ENCODE measurements at regions not wholly inside any gene's neighbourhood (a gene's known extent, or its start where the extent isn't known, plus 50 kb on each side); places are given as distances from the start of the nearest gene placed in this dataset.
"Not testable (repeated sequence)": the region's sequence is repeated elsewhere in the genome, so short reads cannot be mapped to it uniquely, and the experiment has no call there.

DNA sequence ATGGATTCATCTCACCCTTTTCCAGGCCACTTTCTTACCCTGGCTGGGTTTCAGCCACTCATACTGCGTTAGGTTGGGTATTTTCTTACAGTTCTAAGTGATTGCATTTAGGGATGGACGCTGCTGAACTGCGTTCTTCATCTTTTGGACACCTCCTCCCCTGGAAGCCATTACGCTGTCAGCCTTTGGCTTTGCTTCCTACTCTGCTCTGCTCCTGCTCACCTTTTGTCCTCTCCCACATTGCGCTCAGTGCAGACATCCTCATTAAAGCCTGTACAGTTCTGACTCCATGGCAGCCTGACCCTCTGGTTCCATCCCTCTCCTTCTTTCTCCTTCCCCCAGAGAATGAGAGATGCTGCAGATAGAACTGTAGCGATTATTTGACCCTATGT is 108.9 kb downstream of the SRGAP2 start:
- not testable (repeated sequence) for H3K27ac ChIP-seq

DNA sequence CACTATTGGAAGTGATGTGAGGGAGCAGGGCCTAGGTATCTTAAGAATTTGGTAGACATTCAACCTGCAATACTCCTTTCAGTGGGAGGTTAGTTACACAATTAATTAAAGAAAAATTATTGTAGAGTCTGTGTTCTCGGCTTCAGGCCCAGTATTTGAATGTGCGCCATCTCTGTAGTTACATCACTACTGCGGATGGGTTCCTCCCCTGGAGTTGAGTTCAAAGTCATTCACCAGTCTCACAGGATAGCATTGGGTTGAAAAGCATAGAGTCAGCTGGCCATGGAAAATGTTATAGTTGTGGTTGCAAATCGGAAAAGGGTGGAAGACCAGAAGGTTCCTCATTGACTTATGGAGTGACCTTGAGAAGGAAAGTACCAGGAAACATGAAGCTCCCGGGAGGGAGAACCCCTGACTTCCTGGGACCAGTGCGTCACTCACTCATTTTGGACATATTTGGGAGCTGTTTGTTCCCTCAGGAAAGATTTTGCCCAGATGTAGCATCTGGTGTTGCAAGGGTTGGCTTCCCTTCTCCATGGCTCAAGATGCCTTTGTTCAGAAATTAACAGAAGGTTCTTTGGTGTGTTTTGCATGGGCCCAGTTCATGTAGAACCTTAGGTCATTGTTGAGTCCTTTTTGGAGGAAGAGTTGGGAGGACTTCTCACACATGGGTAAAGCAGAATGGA is 111.8 kb downstream of the SRGAP2 start:
- H3K27ac ChIP-seq: not testable (repeated sequence)

GRCh38 chr1:206316901-206317300 is 113.6 kb downstream of the SRGAP2 start:
- H3K27ac ChIP-seq: not testable (repeated sequence)

DNA sequence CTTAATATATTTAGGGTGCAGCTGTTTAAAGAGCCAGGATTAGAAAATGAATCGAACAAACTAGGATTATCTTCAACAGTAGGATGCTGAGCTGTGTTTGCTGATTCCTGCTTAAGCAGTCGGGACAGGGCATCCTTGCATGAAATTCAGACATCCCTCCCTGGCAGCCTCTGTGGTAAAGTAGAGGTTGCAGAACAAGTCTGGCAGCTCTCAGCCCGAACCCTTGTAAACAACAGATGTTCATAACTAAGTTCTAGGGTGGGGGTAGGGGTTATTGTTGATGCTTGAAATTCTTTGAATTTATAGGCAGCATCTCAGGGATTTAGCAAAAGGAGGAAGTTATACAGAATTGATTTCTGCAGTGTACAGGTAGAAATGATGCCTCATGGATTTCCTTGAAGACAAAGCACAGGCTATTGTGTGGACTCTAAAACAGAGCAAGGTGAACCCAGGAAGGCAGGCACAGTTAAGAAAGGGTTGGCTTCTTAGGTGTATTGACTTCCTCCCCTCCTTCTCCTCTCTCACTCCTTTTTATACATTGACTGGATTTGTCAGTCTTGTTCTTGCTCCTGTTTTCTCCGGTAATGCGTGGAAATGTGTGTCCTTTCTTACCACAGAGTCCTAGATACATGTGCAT is 114.7 kb downstream of the SRGAP2 start:
- not testable (repeated sequence) for H3K27ac ChIP-seq

- H3K27ac ChIP-seq: not testable (repeated sequence)
Measured at GRCh38 chr1:206320227-206320626, 116.9 kb downstream of the SRGAP2 start.

DNA sequence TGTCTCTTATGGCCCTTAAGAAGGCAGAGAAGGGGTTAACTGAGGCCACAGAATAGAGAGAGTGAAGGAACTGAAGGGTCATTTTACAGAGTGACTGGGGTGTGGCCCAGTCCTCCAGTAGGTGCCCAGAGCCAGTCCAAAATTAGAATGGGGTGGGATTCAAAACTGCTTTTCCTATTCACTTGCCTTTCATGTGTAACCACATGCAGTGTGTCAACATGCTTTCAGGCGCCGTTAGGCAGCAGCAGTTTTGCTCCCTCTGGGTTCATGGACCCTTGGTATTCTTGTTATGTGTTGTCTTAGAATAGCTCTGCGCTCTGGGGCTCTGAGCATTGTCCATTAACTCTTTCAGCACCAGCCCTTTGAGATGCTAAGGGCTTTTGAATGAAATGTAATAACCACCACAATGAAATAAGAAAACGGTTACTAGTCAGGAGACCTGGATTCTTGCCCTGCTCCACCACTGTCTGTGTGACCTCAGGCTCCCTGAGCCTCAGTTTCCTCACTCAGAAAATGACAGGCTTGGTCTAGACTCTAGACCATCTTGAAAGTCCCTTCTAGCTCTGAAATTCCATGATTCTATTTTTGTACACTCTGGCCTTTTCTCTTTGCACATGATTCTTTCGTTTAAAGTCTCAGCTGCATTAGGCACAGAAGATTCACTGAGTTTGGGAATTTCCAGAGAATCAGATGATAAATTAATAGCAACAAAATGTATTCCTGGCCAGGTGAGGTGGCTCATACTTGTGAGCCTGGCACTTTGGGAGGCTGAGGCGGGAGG is 123.0 kb downstream of the SRGAP2 start:
- not testable (repeated sequence) for H3K27ac ChIP-seq

- not testable (repeated sequence) for H3K27ac ChIP-seq
Measured at GRCh38 chr1:206331597-206331996, 128.3 kb downstream of the SRGAP2 start.

DNA sequence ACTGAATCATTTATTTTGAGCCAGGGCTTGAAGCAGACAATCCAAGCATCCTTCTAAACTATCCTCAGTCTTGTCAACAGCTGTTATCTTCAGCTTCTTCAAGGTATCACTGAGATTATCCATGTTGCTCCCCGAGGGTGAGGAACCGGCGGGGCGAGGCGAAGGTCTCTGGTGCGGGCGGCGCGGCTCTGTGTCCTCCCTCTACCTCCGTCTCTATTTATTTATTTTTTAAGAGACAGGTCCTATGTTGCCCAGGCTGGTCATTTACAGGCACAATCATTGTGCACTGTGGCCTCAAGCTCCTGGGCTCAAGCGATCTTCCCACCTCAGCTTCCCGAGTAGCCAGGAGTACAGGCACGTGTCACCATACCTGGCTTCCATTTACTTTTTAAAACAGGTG is 130.0 kb downstream of the SRGAP2 start:
- not testable (repeated sequence) for H3K27ac ChIP-seq

DNA sequence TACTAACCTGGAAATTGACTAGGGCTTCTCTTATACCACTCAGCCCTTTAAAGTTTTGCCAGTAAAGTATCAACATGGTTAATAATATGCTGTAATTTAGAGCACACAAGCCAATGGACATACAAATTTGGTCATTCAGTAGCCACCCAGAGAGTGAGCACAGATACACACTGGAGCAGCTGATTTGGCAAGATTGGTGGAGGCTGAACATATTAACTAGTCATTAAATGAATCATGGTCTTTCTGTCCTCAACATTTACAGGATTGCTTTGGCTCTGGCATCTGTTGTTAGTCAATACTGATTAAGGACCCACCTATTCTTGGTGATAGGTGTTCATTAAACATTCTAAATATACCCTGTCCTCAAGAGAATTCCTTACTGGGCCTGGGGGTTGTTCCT is 130.6 kb downstream of the SRGAP2 start:
- H3K27ac ChIP-seq: not testable (repeated sequence)

- not testable (repeated sequence) for H3K27ac ChIP-seq
Measured at GRCh38 chr1:206334481-206334880, 131.1 kb downstream of the SRGAP2 start.

DNA sequence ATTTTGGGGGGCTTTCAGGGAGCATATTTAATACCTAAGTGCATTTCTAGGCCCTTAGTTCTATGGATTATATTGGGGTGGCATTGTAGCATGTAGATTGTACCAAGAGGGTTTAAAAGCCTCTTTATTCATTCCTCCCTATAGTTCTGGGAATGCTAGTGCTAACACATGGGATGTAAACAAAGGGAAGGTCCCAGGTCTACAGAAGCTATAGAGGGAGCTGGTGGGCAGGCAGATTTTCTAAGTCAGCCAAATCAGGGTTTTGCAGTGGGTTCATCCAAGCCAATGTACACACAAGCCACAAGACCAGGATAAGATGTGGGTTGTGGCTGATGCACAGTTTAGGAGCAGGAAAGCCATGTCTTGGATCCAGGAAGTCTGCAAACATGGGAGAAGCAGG is 131.8 kb downstream of the SRGAP2 start:
- H3K27ac ChIP-seq: not testable (repeated sequence)

- not testable (repeated sequence) for H3K27ac ChIP-seq
Measured at GRCh38 chr1:206335875-206336846, 132.8 kb downstream of the SRGAP2 start.

DNA sequence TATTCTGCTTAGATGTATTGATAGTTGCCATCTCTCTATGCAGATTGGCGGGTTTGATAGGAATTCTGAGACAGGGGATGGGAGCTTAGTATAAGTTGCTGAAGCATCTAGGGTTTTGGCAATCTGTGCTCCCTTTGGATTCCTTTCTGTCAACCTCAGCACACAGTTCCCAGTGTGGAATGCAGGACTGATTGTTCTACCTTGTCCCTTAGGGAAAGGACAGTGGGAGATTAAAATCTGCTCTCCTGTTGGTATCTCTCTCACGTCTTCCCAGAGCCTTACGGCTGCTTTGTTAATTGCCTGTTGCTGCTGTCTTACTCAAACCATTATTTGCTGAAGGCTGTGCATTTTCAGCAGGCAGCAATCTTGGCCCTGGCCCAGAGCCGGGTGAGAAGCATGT is 133.3 kb upstream of the IKBKE start:
- H3K27ac ChIP-seq: not testable (repeated sequence)

- not testable (repeated sequence) for H3K27ac ChIP-seq
Measured at GRCh38 chr1:206350493-206351275, 119.6 kb upstream of the IKBKE start.

- not testable (repeated sequence) for H3K27ac ChIP-seq
Measured at GRCh38 chr1:206351276-206352052, 118.8 kb upstream of the IKBKE start.

DNA sequence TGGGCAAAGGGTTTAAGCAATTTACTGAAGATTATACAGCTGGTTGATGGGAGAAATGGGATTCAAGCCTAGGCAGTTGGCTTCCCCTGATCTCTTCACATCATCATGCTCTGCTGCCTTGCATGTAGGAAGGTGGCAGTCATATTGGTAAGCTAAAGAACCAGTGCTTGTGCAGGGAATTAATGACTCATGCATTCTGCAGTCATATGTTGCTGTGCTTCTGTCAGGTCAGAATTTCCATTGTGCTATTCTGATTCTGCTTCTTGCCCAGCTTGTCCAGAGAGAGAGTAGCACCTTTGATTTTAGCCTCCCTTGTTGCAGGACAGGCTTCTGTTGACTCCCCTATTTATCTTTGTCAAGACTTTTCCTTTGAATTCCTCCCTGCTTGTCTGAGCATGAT is 114.0 kb upstream of the IKBKE start:
- not testable (repeated sequence) for H3K27ac ChIP-seq

- not testable (repeated sequence) for H3K27ac ChIP-seq
Measured at GRCh38 chr1:206357962-206358361, 112.3 kb upstream of the IKBKE start.

DNA sequence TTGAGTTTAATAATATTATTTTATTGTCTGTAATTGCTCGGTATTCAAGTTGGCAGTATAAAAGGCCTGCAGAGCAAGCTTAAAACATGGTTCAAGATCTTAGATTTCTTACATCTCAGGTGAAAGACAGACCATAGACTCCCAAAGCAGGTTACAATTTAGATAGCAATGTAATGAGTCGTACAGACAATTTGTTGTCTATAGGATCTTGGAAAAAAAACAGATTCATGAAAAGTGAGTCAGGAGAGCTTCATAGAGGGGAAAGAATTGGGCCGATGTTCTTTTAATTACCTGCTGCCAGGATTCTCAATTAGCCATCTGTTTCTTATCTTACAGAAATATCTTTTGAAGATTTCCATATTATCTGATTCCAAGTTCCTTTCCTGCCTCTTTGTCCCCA is 111.5 kb upstream of the IKBKE start:
- H3K27ac ChIP-seq: not testable (repeated sequence)

- not testable (repeated sequence) for H3K27ac ChIP-seq
Measured at GRCh38 chr1:206359377-206359776, 110.9 kb upstream of the IKBKE start.

DNA sequence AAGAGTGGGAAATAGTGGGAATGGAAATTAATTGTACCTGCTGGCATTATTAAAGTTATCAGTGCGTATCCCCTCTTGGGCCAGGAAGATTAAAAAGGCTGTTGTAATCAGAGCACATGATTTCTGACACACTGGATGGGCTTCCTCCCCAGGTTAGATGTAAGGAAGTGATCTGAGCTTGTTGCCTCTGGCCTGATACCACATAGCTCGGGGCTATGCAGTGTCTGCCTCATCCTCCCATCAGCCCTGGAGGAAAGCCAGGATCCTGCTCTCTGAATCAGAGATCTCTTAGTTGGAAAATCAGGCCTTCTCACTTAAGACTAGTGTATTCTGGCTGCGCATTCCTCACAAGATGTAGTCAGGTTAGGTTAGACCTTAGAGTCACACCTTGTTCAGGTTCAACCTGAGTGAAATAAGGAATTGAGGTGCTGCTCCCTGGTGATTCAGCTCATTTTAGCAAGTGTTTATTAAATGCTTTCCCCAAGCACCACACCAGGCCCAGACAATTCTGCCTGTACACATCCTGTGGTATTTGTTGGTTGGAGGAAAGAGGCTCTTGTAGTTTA is 108.2 kb upstream of the IKBKE start:
- H3K27ac ChIP-seq: not testable (repeated sequence)
